ENCODE measurements at regions not wholly inside any gene's neighbourhood (a gene's known extent, or its start where the extent isn't known, plus 50 kb on each side); places are given as distances from the start of the nearest gene placed in this dataset.
"Not testable (repeated sequence)": the region's sequence is repeated elsewhere in the genome, so short reads cannot be mapped to it uniquely, and the experiment has no call there.

DNA sequence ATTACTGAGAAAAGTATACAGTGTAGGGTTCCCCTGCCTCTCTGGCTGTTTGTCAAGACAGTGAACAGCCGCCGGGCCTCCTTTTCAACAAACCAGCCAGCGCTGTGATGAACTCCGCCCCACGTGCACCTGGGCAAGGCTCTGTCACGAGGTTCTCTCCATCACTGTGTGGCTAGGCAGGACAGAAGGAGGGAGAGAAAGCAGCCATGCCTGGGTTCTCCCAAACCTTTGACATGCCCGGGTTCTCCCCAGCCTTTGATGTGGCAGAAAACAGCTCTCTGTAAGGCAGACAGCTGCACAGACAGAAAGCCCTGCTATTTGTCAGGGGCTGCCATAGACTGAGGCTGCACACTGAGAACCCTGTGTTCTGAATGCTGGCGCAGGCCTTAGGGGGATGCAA lies 101.4 kb upstream of the TRPM1 start:
- no peaks in the 10 kb centered on the region for H3K27me3 ChIP-seq (ENCODE audit: low read depth)
- no peaks in the 10 kb centered on the region for H3K4me1 ChIP-seq
- H3K36me3 ChIP-seq (replicated peaks), result no peaks in the 10 kb centered on the region
- in situ Hi-C loops (cut with MboI; ENCODE audit: low sequenced_read_pairs), result no loop called here
- no peak for DNase-seq (ENCODE audit: low spot score in 2 of 2)
- H3K4me3 ChIP-seq, result no peak overlapping the region
- no peaks in the 10 kb centered on the region for H3K9me3 ChIP-seq

- H3K36me3 ChIP-seq (replicated peaks), result no peaks in the 10 kb centered on the region
- H3K27me3 ChIP-seq (ENCODE audit: low read depth), result no peaks in the 10 kb centered on the region
- no peaks in the 10 kb centered on the region for H3K9me3 ChIP-seq
- in situ Hi-C loops (cut with MboI; ENCODE audit: low sequenced_read_pairs), result no loop called here
- H3K4me3 ChIP-seq, result no peak overlapping the region
- no peaks in the 10 kb centered on the region for H3K4me1 ChIP-seq
- no peak for DNase-seq (ENCODE audit: low spot score in 2 of 2)
Measured at GRCh38 chr15:31203999-31204398, 102.5 kb upstream of the TRPM1 start.

- no peak for DNase-seq (ENCODE audit: low spot score in 2 of 2)
- H3K27me3 ChIP-seq (ENCODE audit: low read depth), result no peaks in the 10 kb centered on the region
- H3K9me3 ChIP-seq, result no peaks in the 10 kb centered on the region
- in situ Hi-C loops (cut with MboI; ENCODE audit: low sequenced_read_pairs), result no loop called here
- H3K4me1 ChIP-seq, result peaks cover 2% of the 10 kb centered on the region; the same call in 1 of the 2 replicates
- H3K4me3 ChIP-seq, result no peak overlapping the region
- no peaks in the 10 kb centered on the region for H3K36me3 ChIP-seq (replicated peaks)
Measured at GRCh38 chr15:31206386-31207181, 105.1 kb upstream of the TRPM1 start.

DNA sequence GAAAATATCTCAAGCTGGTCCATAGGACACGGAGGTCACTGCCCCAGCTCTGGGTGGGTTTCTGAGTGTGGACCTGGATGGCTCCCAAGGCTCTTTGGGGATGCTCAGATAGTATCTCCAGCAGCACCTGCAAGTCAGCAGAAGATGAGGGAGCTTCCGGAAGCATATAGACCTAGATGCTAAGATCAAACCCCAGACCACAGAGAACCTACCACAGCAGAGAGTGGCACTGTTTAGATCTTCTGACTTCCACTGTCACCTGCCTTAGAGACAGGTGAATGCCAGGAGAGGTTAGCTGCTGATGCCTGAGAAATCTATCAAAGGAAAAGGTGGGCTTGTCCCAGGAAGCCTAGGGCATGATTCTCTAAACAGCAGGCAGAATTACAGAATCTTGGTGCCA lies 105.7 kb upstream of the TRPM1 start:
- no peak for DNase-seq (ENCODE audit: low spot score in 2 of 2)
- Histone ChIP-seq H3K4me3 (no peak overlapping the region), H3K36me3 (replicated peaks) (no peaks in the 10 kb centered on the region), H3K27me3 (ENCODE audit: low read depth) (no peaks in the 10 kb centered on the region), H3K9me3 (no peaks in the 10 kb centered on the region), H3K4me1 (peaks cover 2% of the 10 kb centered on the region; the same call in 1 of the 2 replicates)
- in situ Hi-C loops (cut with MboI; ENCODE audit: low sequenced_read_pairs), result no loop called here

- H3K4me1 ChIP-seq; H3K9me3 ChIP-seq; H3K4me3 ChIP-seq; in situ Hi-C loops (cut with MboI; ENCODE audit: low sequenced_read_pairs); H3K36me3 ChIP-seq (replicated peaks); DNase-seq (ENCODE audit: low spot score in 2 of 2); H3K27me3 ChIP-seq (ENCODE audit: low read depth): not testable (repeated sequence)
Measured at GRCh38 chr15:31207861-31208260, 106.3 kb upstream of the TRPM1 start.

DNA sequence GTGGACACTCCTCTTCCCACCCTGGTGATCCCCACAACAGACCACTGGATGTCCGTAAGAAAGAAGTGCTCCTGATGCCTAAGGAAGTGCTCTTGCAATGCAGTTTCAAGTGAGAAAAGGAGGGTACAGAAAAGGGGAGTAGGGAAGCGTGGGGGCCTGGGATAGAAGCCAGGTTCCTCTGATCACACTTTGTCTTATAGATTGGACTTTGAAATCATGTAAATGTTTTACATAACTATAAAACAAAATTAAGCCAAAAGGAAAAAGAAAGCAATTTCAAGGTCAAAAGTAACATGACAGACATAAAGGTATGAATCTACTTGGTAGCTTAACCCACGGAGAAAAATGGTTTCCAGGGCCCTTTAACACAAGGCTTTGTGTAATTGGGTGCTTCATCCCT lies 107.3 kb upstream of the TRPM1 start:
- no peak for DNase-seq (ENCODE audit: low spot score in 2 of 2)
- H3K4me3 ChIP-seq, result no peak overlapping the region
- in situ Hi-C loops (cut with MboI; ENCODE audit: low sequenced_read_pairs), result no loop called here
- H3K9me3 ChIP-seq, result no peaks in the 10 kb centered on the region
- peaks cover 9% of the 10 kb centered on the region; the same call in 1 of the 2 replicates for H3K4me1 ChIP-seq
- no peaks in the 10 kb centered on the region for H3K36me3 ChIP-seq (replicated peaks)
- H3K27me3 ChIP-seq (ENCODE audit: low read depth), result no peaks in the 10 kb centered on the region

GRCh38 chr15:31211353-31211752 lies 109.8 kb upstream of the TRPM1 start:
- no peaks in the 10 kb centered on the region for H3K27me3 ChIP-seq (ENCODE audit: low read depth)
- no peak for DNase-seq (ENCODE audit: low spot score in 2 of 2)
- in situ Hi-C loops (cut with MboI; ENCODE audit: low sequenced_read_pairs), result loop anchor here (5.0 to 10.0 kb wide), 2 partner anchors 113 to 276 kb away; partner anchors contain the start of gene KLF13
- H3K9me3 ChIP-seq, result no peaks in the 10 kb centered on the region
- peaks cover 12% of the 10 kb centered on the region; the same call in 1 of the 2 replicates for H3K4me1 ChIP-seq
- H3K4me3 ChIP-seq, result no peak overlapping the region
- H3K36me3 ChIP-seq (replicated peaks), result no peaks in the 10 kb centered on the region

GRCh38 chr15:31212326-31213080 lies 111.0 kb upstream of the TRPM1 start:
- in situ Hi-C loops (cut with MboI; ENCODE audit: low sequenced_read_pairs), result loop anchor here (5.0 to 10.0 kb wide), 2 partner anchors 112 to 275 kb away; partner anchors contain the start of gene KLF13
- DNase-seq (ENCODE audit: low spot score in 2 of 2), result no peak
- H3K36me3 ChIP-seq (replicated peaks), result no peaks in the 10 kb centered on the region
- no peaks in the 10 kb centered on the region for H3K9me3 ChIP-seq
- peaks cover 12% of the 10 kb centered on the region; the same call in 1 of the 2 replicates for H3K4me1 ChIP-seq
- no peak overlapping the region for H3K4me3 ChIP-seq
- no peaks in the 10 kb centered on the region for H3K27me3 ChIP-seq (ENCODE audit: low read depth)

- Histone ChIP-seq H3K4me1 (peaks cover 12% of the 10 kb centered on the region; the same call in 1 of the 2 replicates), H3K27me3 (ENCODE audit: low read depth) (no peaks in the 10 kb centered on the region), H3K9me3 (no peaks in the 10 kb centered on the region), H3K4me3 (no peak overlapping the region), H3K36me3 (replicated peaks) (no peaks in the 10 kb centered on the region)
- in situ Hi-C loops (cut with MboI; ENCODE audit: low sequenced_read_pairs), result loop anchor here (5.0 to 10.0 kb wide), 2 partner anchors 110 to 273 kb away; partner anchors contain the start of gene KLF13
- DNase-seq (ENCODE audit: low spot score in 2 of 2), result no peak
Measured at GRCh38 chr15:31214158-31214863, 112.3 kb upstream of the KLF13 start.

DNA sequence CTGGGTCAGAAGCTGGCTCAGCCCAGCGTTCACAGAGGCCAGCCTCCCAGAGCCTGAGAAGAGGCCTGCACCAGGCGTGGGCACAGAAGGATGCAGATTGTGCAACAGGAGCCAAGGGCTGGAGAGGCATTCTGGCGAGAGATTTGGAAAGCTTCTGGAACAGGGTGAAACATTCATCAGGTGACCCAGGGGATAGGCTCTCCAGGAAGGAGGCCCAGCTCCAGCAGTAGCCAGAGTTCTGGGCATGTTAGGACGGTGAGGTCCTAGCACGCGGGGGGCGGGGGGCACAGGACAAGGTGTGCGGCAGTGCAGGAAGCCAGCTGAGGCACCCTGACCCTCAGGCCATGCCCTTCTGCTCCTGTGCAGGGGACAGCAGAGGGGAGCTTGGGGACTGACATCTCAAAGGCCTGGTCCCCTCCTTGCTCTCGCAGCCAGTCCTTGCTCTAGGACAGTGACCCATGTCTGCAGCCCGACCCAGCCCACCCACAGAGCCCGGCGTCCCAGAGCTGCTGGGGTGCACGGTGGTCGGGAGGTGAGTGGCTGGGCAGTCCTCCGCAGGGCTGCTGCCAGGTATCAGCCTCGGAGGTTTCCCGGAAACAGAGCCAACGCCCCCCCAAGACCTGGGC lies 111.7 kb upstream of the KLF13 start:
- Histone ChIP-seq H3K36me3 (replicated peaks) (no peaks in the 10 kb centered on the region), H3K27me3 (ENCODE audit: low read depth) (no peaks in the 10 kb centered on the region), H3K9me3 (no peaks in the 10 kb centered on the region), H3K4me3 (peak overlapping the region; percentile 48), H3K4me1 (peaks cover 12% of the 10 kb centered on the region; the same call in 1 of the 2 replicates)
- in situ Hi-C loops (cut with MboI; ENCODE audit: low sequenced_read_pairs), result loop anchor here (5.0 to 10.0 kb wide), 2 partner anchors 110 to 272 kb away; partner anchors contain the start of gene KLF13
- DNase-seq (ENCODE audit: low spot score in 2 of 2), result no peak

DNA sequence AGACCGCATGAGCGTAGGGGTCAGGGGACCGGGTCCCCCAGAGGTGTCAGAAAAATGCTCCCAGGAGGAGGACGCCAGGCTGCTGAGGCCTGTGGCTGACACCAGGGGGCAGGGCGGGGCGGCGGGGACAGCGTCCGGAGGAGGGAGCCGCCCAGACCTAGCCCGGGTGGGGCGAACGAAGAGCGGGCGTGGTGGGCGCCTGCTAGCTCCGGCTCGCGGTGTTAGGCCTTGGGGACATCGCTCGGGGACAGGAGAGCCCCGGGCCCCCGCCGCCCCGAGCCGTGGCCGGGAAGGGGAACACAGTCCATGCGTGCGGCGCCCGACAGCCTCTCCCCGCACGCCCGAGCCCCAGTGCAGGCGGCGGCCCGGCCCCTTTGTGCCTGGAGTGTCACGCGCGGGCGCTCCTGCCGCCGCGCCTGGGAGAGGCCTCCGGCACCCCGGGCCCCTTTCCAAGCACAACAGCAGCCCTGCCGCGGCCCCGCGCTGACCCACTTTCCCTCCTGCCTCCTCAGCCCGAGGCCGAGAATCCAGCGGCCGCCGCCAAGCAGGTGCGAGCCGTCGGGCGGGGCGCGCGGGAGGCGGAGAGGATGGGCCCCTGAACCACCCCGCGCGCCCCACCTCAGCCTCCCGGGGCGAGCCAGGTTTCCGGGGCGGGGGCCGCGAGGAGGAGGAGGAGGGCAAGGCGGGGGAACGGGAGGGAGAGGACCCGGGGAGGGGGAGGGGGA lies 111.0 kb upstream of the KLF13 start:
- peaks cover 12% of the 10 kb centered on the region; the same call in 1 of the 2 replicates for H3K4me1 ChIP-seq
- no peaks in the 10 kb centered on the region for H3K36me3 ChIP-seq (replicated peaks)
- H3K4me3 ChIP-seq, result peak overlapping the region; percentile 48
- no peaks in the 10 kb centered on the region for H3K27me3 ChIP-seq (ENCODE audit: low read depth)
- DNase-seq (ENCODE audit: low spot score in 2 of 2), result peak; percentile 57 to 92
- H3K9me3 ChIP-seq, result no peaks in the 10 kb centered on the region
- in situ Hi-C loops (cut with MboI; ENCODE audit: low sequenced_read_pairs), result loop anchor here (10.0 kb wide), 1 partner anchor 109 kb away; the partner anchor contains the start of gene KLF13

GRCh38 chr15:31216215-31216911 lies 110.3 kb upstream of the KLF13 start:
- peak overlapping the region; percentile 48 for H3K4me3 ChIP-seq
- H3K9me3 ChIP-seq, result no peaks in the 10 kb centered on the region
- no peaks in the 10 kb centered on the region for H3K36me3 ChIP-seq (replicated peaks)
- peak; percentile 74 to 89 for DNase-seq (ENCODE audit: low spot score in 2 of 2)
- in situ Hi-C loops (cut with MboI; ENCODE audit: low sequenced_read_pairs), result loop anchor here (10.0 kb wide), 1 partner anchor 108 kb away; the partner anchor contains the start of gene KLF13
- H3K4me1 ChIP-seq, result peaks cover 12% of the 10 kb centered on the region; the same call in 1 of the 2 replicates
- H3K27me3 ChIP-seq (ENCODE audit: low read depth), result no peaks in the 10 kb centered on the region
